Hematopoietic multipotent progenitor cell treated with erythropoietin and hydrocortisone succinate and interleukin-3 and kit ligand, for 17 days (in vitro differentiated cells): ENCODE measurements at regions not wholly inside any gene's neighbourhood (a gene's known extent, or its start where the extent isn't known, plus 50 kb on each side); places are given as distances from the start of the nearest gene placed in this dataset.
"Not testable (repeated sequence)": the region's sequence is repeated elsewhere in the genome, so short reads cannot be mapped to it uniquely, and the experiment has no call there.

ENCODE experiments used
- DNase-seq: peaks from one replicate; pipeline ENCODE4 v3.0.0-alpha.2; 2015; ENCODE audit warnings: low spot score

DNA sequence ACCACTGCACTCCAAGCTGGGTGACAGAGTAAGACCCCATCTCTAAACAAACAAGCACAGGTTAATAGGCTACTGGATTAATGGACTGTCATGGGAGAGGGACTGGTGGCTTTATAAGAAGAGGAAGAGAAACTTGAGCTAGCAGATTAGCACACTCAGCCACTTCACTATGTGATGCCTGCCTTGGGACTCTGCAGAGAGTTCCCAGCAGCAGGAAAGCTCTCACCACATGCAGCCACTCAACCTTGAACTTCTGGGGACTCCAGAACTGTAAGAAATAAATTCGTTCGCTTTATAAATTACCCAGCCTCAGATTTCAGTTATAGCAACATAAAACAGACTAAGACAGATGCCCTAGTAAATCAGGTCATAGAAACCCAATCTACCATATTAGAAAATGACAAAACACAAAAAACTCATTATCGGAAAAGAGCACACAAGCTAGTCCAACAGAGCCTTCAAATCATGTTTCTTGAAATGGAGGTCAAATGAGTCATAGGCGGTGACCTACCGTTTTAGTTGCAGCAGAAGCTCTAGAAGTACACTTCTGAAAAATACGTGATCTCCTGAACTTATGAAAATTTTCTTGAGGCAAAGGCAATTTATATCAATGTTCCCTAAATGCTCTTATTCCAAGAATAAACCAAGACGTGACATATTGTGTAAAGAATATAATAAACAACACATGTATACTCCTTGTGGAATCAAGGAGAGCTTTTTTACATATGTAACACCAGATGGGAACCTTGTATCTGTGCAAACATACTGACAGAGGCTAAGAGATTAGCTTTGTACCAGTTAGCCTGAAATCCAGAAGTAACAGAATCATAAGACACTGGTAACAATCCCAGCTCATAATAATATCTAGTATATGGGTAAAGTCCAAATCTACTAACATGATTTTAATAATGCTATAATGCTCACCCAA lies 340.9 kb upstream of the SGCG start:
- no peak for DNase-seq

GRCh38 chr13:22846551-22846950 lies 334.2 kb upstream of the SGCG start:
- no peak for DNase-seq

DNA sequence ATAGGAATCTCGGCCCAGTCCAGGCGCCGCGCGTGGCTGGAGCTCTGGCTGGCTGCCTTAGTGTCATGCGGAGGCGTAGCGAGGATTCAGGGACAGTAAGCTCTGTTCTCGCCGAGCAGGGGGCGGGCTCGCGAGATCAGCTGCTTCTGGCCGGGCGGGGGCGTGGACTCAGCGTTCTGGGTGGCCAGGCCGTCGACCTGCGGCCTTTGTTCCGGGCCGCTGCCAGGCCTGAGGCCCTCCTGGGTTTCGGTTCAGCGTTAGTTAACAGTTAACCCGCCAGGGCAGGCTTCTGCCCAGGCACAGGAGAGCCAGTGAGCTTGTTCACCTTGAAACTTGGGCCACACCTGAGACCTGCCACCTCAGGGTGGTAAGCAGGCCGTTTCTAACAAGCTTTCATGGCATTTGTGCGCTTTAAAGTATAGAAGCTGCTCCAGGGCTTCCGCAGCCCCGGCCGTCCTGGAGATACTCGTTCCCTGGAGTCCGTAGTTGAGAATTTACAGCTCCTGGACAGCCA lies 332.2 kb upstream of the SGCG start:
- DNase-seq: no peak

GRCh38 chr13:22855926-22856325 lies 324.9 kb upstream of the SGCG start:
- no peak for DNase-seq

DNA sequence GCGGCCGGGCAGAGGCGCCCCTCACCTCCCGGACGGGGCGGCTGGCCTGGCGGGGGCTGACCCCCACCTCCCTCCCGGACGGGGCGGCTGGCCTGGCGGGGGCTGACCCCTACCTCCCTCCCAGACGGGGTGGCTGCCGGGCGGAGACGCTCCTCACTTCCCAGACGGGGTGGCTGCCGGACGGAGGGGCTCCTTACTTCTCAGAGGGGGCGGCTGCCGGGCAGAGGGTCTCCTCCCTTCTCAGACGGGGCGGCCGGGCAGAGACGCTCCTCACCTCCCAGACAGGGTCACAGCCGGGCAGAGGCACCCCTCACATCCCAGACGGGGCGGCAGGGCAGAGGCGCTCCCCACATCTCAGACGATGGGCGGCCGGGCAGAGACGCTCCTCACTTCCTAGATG lies 321.8 kb upstream of the SGCG start:
- not testable (repeated sequence) for DNase-seq

DNA sequence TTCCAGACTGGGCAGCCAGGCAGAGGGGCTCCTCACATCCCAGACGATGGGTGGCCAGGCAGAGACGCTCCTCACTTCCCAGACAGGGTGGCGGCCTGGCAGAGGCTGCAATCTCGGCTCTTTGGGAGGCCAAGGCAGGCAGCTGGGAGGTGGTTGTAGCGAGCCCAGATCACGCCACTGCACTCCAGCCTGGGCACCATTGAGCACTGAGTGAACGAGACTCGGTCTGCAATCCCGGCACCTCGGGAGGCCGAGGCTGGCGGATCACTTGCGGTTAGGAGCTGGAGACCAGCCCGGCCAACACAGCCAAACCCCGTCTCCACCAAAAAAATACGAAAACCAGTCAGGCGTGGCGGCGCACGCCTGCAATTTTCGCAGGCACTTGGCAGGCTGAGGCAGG lies 321.4 kb upstream of the SGCG start:
- not testable (repeated sequence) for DNase-seq

GRCh38 chr13:22861958-22862466 lies 318.8 kb upstream of the SGCG start:
- no peak for DNase-seq

GRCh38 chr13:22862478-22862877 lies 318.3 kb upstream of the SGCG start:
- no peak for DNase-seq

GRCh38 chr13:22866221-22866620 lies 314.6 kb upstream of the SGCG start:
- no peak for DNase-seq

- DNase-seq: no peak
Observed at GRCh38 chr13:22871231-22871630, 309.5 kb upstream of the SGCG start.

GRCh38 chr13:22874839-22875238 lies 305.9 kb upstream of the SGCG start:
- DNase-seq: no peak

- DNase-seq: no peak
Observed at GRCh38 chr13:22877421-22877820, 303.4 kb upstream of the SGCG start.

DNA sequence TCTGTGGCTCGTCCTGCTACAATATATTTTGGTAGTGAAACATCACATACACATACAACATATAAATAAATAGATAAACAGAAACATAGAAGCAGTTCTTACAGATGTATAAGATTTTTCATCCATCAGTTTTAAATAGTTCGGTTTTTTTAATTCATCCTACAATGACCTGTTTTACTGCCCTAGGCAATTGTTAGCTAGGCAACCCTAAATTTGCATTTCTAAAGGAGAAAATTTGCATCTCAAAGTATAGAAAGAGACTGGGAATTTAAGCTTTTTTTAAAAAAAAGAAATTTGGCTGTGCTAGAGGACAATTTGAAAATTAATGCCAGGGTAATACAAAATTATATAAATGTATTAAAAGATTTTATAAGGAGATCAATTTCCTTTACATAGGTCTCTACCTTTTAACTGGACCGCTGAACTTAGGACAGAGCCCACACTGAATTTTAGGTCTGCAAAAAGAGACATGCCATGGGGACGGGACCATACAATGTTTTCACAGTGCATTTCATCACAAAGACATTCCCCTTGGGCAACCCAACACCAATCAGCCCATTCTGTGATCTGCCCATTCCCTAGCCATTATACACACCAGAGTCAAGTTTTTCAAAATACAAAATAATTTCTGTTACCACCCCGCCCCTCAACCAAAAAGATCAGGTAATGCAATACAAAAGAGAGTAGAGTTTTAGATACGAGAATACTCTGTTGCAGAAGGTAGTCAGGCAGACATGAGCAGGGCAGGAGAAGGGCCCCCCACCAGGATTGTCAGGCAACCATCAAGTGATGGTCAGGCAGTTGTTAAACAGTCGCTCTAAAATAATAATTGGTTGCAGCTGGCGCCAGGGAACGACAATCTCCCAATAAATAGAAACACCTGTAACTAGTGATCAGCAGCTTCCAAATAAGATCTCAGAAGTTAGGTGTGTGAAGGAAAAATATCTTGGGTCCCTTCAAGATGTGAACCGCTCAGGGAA lies 299.7 kb upstream of the SGCG start:
- DNase-seq: no peak

GRCh38 chr13:22881721-22882608 lies 298.8 kb upstream of the SGCG start:
- DNase-seq: not testable (repeated sequence)

GRCh38 chr13:22883262-22883840 lies 297.4 kb upstream of the SGCG start:
- no peak for DNase-seq

GRCh38 chr13:22883956-22884355 lies 296.8 kb upstream of the SGCG start:
- no peak for DNase-seq

- not testable (repeated sequence) for DNase-seq
Observed at GRCh38 chr13:22886061-22886460, 294.7 kb upstream of the SGCG start.

DNA sequence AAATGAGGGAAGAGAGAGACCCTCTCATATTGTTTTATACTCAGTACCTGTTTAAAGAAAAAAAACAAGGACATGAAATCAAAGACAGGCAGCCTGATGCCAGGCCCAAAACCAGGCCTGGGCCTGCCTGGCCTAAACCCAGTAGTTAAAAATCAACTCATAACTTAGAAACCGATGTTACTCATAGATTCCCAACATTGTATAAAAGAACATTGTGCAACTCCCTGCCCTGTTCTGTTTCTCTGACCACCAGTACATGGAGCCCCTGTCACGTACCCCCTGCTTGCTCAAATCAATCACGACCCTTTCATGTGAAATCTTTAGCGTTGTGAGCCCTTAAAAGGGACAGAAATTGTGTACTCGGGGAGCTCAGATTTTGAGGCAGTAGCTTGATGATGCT lies 291.4 kb upstream of the SGCG start:
- DNase-seq: not testable (repeated sequence)

- DNase-seq: no peak
Observed at GRCh38 chr13:22893204-22893603, 287.6 kb upstream of the SGCG start.

- DNase-seq: no peak
Observed at GRCh38 chr13:22893777-22894176, 287.0 kb upstream of the SGCG start.
